Tongue (tissue), 1 donor: ENCODE measurements at regions not wholly inside any gene's neighbourhood (a gene's known extent, or its start where the extent isn't known, plus 50 kb on each side); places are given as distances from the start of the nearest gene placed in this dataset.

ENCODE experiments used
- DNase-seq: peaks from one replicate; pipeline ENCODE4 v3.0.0-alpha.2; 2015

DNA sequence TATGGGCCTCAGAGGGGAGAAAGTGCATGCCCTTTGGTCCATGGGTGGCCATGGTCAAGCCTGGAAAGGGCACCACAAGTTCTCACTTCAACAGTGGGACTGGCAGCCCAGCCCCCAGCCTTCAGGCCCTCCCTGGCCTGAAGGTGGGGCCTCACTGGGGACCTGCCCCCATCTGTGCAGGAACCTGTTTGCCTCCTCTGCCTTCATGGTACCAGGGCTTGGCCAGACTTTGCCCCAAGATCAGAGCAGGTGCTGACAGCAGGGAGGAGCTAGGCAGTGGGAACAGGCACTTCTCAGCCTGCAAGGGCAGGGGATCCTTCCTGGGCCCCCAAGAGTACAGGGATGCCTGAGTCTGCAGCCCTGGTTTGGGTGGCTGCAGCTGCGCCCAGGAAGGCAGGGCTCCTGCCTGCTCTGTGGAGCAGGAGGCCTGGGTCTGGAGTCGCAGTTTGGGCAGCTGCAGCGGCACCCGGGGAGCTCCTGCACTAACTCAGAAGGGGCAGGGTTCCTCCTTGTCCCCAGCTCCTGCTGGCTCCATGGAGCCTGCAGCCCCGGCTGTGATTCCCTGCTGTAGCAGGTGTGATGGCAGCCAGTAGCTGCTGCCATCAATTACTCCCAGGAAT, 460.1 kb upstream of the NCAM2 start:
- no peak for DNase-seq

GRCh38 chr21:20545454-20545853, 452.8 kb upstream of the NCAM2 start:
- no peak for DNase-seq

DNA sequence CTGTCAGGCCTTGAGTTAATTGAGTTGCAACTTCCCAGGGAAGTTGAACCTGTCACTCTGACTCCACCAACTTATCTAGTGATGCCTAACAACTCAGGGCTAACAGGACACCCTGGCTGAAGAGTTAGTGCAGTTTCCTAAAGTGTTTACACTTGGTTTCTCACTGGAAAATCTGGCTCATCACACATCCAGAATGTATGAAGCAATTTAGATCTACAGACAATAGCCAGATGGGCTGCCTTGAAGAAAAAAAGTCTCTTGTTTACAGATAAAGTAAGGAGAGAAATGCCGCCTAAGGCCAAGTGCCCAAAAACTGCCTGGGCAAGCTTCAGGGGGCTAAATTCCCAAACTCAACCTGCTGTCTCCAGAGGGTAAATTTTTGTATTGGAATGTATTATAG, 446.3 kb upstream of the NCAM2 start:
- peak; percentile 32 for DNase-seq

GRCh38 chr21:20554785-20555184, 443.4 kb upstream of the NCAM2 start:
- no peak for DNase-seq

DNA sequence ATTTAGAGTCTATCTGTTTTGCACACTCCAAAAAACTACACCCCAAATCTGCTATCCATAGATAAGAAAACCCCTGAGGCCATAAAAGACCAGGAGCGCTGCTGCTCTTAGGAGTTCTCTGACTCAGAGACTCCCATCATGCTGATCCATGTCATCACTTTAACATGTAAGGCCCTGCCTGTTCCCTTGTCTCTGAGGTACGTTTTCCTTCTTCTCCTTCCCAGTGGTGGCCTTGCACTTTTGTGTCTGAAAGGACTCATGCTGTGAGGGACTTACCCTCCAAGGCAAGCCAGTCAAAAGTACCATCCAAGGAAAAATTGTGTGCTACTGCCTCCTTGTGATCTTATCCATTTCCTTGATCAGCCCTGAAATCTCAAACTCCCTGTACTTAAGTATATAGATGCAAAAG, 427.4 kb upstream of the NCAM2 start:
- no peak for DNase-seq

DNA sequence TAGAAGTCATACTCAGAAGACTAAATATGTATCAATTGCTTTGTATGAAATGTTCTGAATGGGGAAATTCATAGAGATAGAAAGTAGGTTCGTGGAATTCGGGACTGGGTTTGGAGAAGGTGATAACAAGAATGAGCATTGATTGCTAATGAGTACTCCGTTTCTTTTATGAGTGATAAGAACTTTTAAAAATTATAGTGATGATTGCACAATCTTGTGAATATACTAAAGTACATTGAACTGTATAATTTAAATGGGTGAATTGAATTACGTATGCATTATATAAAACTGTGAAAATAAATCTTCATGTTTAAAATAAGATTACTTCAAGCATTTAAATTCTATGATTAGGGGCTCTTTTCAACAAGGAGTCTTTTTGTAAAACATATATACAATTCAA, 425.6 kb upstream of the NCAM2 start:
- DNase-seq: no peak

- no peak for DNase-seq
Observed at GRCh38 chr21:20581361-20581760, 416.8 kb upstream of the NCAM2 start.

DNA sequence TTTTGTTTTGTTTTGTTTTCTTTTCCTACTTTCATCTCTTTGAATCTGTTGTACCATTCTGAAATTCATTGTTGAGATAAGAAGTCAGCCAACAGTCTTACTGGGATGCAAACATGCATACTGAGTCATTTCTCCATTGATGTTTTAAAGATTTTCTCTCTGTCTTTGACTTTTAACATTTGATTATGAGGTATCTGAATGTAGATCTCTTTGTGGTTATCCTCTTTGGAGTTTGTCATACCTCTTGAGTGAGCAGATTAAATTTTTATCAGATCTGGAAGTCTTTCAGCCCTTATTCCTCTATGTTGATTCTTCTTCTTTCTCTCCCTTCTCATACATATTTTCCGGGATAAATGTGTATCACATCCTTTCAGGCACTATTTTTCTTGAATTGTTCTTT, 406.9 kb upstream of the NCAM2 start:
- DNase-seq: no peak

DNA sequence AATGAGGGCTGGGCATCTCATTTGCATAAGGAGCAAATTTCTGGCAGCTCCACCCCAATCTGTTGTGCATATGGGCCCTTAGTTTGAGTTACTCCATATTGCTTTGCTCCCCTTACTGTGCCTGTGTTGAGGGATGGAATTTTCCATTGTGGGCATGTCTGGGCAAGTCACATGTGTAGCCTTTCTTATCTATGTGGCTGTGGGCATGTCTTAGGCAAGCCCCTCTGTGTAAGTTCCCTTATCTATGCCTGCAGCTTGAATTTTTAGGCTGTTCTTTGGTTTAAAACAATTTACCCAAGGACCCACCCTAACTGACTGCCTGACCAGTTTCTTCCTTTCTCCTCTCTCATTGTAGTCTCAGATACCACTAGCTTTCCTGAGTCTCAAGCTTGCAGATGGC, 405.7 kb upstream of the NCAM2 start:
- DNase-seq: no peak

DNA sequence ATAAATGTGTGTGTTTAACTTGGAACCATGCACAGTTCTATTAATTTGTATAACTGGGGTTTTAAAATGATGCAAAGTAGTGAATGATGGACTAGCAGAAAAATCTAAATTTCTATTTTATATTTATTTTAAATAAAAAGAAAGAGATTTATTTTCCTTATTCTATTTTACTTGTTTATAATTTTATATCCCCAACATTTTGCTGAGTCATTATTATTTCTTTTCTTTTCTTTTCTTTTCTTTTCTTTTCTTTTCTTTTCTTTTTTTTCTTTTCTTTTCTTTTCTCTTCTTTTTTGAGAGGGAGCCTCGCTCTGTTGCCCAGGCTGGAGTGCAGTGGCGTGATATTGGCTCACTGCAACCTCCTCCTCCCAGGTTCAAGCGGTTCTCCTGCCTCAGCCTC, 395.0 kb upstream of the NCAM2 start:
- DNase-seq: no peak

DNA sequence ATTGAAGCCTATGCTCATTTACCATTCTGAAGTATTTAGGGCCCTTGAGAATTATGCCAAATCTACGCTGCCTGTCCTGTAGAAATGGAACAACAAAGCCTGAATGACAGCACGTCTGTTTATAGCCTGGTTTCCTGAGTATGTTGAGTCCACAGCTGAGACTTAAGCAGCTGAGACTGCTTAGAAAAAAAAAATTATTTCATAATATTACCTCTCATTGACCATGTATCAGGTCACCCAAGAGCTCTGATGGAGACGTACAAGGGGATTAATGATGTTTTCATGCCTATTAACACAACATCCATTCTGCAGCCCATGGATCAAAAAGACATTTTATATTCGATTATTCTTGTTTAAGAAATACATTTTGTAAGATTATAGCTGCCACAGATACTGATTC, 387.2 kb upstream of the NCAM2 start:
- DNase-seq: no peak

DNA sequence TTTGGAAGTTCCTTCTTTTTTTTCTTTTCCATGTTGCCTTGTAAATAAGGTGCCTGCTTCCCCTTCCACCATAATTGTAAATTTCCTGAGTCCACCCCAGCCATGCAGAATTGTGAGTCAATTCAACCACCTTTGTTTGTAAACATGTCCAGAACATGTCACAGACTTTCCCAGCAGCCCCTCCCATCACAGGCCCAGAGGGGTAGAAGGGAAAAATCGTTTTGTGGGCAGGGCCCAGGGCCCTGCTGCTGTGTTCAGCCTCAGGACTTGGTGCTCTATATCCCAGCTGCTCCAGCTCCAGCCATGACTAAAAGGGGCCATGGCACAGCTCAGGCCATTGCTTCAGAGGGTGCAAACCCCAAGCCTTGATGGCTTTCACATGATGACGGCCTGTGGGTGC, 384.6 kb upstream of the NCAM2 start:
- no peak for DNase-seq

- no peak for DNase-seq
Observed at GRCh38 chr21:20617130-20617529, 381.1 kb upstream of the NCAM2 start.

- no peak for DNase-seq
Observed at GRCh38 chr21:20618878-20619277, 379.3 kb upstream of the NCAM2 start.

DNA sequence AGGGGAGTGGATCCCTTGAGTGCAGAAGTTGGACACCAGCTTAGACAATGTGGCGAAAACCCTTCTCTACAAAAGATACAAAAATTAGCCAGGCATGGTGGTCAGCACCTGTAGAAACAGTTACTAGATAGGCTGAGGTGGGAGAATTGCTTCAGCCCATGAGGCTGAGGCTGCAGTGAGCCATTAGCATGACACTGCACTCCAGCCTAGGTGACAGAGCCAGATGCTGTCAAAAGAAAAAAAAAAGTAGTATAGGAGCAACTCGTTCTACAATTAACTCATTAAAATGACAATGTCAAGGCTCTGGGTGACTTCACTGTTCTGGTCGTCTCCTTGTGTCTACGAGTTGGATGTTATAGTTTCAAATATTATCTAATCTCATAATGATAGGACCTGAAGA, 370.6 kb upstream of the NCAM2 start:
- DNase-seq: no peak

GRCh38 chr21:20631633-20632032, 366.6 kb upstream of the NCAM2 start:
- DNase-seq: no peak

DNA sequence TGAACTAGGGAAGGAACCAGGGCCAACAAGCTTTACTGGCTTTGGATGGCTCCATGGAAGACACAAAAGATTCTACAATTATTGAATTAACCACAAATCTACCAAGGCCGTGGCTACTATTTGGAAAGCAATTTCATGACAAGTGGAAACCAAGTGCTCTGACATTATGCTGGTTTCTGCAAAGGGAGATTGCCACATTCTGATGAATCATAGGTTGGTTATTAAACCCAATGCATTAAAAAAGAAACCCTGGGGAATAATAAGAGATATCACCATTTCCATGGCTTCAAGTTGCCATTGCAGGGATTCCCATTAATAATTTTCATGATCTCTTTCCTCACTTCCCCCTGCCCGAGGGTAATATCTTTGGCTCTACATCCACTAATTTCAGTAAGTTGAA, 359.2 kb upstream of the NCAM2 start:
- DNase-seq: no peak

DNA sequence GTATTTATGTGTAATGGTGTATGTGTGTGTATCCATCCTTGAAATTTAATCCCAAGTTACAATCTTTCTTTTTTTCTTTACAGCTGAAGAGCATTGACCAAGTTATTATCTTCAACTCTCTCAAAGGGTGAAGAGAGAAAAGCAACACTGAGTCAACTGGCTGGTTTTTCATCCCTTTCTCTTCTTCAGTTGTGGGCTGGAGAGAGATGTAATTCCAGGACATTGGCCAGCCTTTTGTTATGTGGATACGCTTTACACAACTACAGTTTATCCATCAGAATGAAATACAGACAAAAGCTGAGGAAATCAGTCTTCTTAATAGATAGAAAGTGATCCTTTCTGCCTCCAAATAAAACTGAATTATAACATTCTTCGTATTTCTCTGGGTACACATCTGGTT, 357.0 kb upstream of the NCAM2 start:
- no peak for DNase-seq

DNA sequence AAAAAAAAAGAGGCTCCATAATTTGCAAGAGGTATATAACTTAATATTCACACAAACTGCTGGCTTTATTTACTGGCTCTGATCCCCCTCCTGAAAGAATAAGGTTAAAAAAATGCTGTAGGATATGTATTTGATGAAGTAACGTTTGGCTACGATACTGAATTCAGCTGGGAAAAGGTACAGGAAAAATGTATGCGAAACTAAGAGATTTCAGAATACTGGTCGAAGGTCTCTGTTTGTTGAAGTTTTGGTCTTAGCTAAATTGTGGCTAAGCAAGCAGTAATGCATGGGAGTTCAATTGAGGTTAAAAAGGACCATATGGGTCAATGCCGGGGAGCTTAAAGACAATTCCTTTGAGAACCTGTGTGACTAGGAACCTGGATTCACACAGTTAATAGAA, 355.5 kb upstream of the NCAM2 start:
- peak; percentile 40 for DNase-seq

DNA sequence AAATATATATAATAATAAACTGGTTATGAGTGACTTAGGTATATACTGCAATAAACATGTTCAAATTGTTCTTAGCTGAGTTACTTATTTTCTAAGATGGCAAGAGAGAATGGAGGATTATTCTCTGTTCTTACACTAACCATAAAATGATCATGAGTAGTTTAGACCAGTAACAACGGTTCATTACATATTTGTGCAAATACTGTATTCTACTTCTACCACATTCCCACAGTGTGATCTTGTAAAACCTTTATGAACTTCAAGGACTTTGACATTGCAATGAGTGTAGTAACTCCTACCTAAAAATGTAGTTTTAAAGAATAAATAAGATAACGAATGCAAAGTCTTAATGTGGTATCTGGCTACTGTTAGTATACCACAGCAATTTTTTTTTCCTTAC, 353.7 kb upstream of the NCAM2 start:
- no peak for DNase-seq

DNA sequence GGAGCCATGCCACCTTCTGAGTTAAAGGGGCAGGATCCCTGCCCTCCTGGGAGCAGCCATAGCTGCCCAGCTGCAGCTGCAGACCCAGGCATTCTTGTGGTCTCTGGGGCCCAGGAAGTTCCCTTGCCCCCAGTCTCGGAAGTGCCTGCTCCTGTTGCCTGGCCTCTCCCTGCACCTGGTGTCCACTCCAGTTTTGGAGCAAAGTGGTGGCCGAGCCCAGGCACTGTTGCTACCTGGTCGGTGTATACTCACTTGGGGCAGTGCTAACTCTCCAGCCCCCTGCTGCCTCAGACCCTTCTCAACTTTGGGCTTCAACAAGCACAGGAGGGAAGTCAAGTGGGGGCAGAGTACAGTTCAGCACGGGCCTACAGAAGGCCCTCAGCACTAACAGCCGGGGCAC, 352.9 kb upstream of the NCAM2 start:
- DNase-seq: no peak

DNA sequence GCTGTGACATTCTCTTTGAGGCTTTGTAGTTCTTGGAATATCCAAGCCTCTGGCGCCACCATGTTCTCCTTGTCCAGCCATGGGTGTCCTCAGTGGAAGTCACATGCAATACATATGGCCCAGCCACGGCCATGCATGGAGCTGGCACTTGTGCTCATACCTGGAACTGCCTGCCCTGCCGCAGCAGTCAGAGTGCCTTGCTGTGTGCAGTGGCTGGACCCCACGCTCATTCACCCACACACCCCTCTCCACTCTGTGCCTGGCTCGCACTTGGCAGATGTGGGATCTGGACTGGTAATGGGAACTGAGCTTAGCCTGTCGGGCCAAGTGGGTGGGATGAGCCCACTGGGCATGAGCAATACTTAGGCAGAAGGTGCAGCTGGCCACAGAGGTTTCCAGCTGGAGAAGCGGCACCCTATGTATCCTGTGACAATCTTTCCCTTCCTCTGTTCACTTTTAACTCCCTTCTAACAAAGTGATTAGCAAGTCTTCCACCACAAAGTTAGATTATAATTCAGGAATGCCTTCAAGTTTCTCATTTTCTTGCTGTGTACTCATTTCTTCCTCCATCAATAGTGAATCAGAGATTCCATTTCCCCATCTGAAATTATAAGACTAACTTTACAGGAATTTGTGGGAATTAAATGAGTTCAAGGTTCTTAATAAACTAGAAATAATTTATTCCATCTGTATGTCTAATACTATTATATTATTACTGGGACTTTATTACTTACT, 351.6 kb upstream of the NCAM2 start:
- no peak for DNase-seq

DNA sequence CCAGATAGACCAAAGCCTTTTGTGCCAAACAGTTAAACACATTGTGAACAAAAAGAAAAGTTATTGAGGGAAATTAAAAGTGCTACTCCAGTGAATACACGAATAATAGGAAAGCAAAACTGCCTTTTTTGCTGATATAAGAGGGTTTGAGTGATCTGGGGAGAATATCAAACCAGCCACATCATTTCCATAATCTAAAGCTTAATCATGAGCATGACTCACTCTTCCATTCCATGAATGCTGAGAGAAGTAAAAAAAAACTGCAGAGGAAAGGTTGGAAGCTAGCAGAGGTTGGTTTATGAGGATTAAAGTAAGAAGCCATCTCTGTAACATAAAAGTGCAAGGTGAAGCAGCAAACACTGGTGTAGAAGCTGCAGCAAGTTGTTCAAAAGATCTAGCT, 350.6 kb upstream of the NCAM2 start:
- DNase-seq: no peak

- DNase-seq: no peak
Observed at GRCh38 chr21:20649231-20649630, 349.0 kb upstream of the NCAM2 start.

- peak; percentile 16 for DNase-seq
Observed at GRCh38 chr21:20652846-20653245, 345.4 kb upstream of the NCAM2 start.
